Lung (tissue), 11 donors: ENCODE measurements at regions not wholly inside any gene's neighbourhood (a gene's known extent, or its start where the extent isn't known, plus 50 kb on each side); places are given as distances from the start of the nearest gene placed in this dataset.
A peak's percentile ranks its signal among the peaks of the same experiment; 100 is the strongest.

ENCODE experiments used
- ATAC-seq: fragments of 200-7000 bp; cut with Tn5 transposase; one replicate; pipeline ENCODE4 v1.9.1; 2020; ENCODE audit warnings: moderate number of reproducible peaks; ENCODE audit not compliant: insufficient read depth, low FRiP score
- DNase-seq, 3 donors: peaks; one replicate each; pipeline ENCODE4 v3.0.0-alpha.2; 2013 to 2017
- H3K27ac ChIP-seq, 2 donors: one replicate each; pipeline ENCODE4 v1.5.1; 2013; ENCODE audit warnings: mild to moderate bottlenecking in 2 of 2, moderate library complexity in 2 of 2, control low read depth in 1 of 2, inconsistent platforms in 1 of 2, low read depth in 1 of 2, low read length in 1 of 2
- H3K27me3 ChIP-seq, 3 donors: one replicate each; pipeline ENCODE4 v1.5.1; 2013; ENCODE audit warnings: low read length in 2 of 3; ENCODE audit not compliant: control insufficient read depth in 3 of 3, insufficient read depth in 3 of 3
- H3K36me3 ChIP-seq, 4 donors: one replicate each; pipeline ENCODE4 v1.5.1; 2013; ENCODE audit warnings: low read length in 4 of 4, mild to moderate bottlenecking in 1 of 4, moderate library complexity in 1 of 4; ENCODE audit not compliant: control insufficient read depth in 4 of 4, insufficient read depth in 4 of 4
- H3K4me1 ChIP-seq, 5 donors: one replicate each; pipeline ENCODE4 v1.5.1; 2013; ENCODE audit warnings: low read length in 5 of 5, mild to moderate bottlenecking in 2 of 5, moderate library complexity in 1 of 5; ENCODE audit not compliant: control insufficient read depth in 5 of 5, insufficient read depth in 5 of 5
- H3K4me3 ChIP-seq: one replicate; pipeline ENCODE4 v1.5.1; 2013; ENCODE audit warnings: mild to moderate bottlenecking, control low read depth, moderate library complexity
- H3K9ac ChIP-seq, 2 donors: one replicate each; pipeline ENCODE4 v1.5.1; 2013; ENCODE audit warnings: low read length in 2 of 2, control low read depth in 1 of 2; ENCODE audit not compliant: insufficient read depth in 1 of 2
- H3K9me3 ChIP-seq, 4 donors: one replicate each; pipeline ENCODE4 v1.5.1; 2013; ENCODE audit warnings: low read length in 3 of 4, mild to moderate bottlenecking in 1 of 4, moderate library complexity in 1 of 4; ENCODE audit not compliant: control insufficient read depth in 4 of 4, insufficient read depth in 3 of 4
- CTCF ChIP-seq: IDR thresholded peaks from 2 replicates; pipeline ENCODE4 v1.5.1; 2012; ENCODE audit warnings: mild to moderate bottlenecking; ENCODE audit errors: control extremely low read depth, extremely low read depth
- WGBS, 2 donors: extraction: QIAGEN DNeasy Blood & Tissue Kit; methylation state at CpG; one replicate each; pipeline ENCODE4 v1.1.7; 2013; 5-methylcytosine and 5-hydroxymethylcytosine counted together
- donor health status: control.
- donor health status: control.
- donor health status: Bipolar disorder and iron deficiency.
- donor health status: healthy.
- donor health status: DM: yes; HTN: yes; CAD: no.

GRCh38 chr6:77383026-77383425 is 80.3 kb downstream of the HTR1B start:
- Histone ChIP-seq H3K9ac (no peak overlapping the region), H3K4me3 (no peak overlapping the region), H3K36me3 (no peaks in the 10 kb centered on the region), H3K4me1 (no peaks in the 10 kb centered on the region), H3K9me3 (no peaks in the 10 kb centered on the region), H3K27me3 (no peaks in the 10 kb centered on the region), H3K27ac (no peak overlapping the region)
- 58 to 73% methylated on average over 2 of the region's 2 CpGs for WGBS, 2 donors
- ATAC-seq (no peak), DNase-seq (no peak)
- no peak for TF ChIP-seq CTCF

GRCh38 chr6:77373955-77374354 is 89.3 kb downstream of the HTR1B start:
- Histone ChIP-seq H3K27me3 (no peaks in the 10 kb centered on the region), H3K9ac (no peak overlapping the region), H3K36me3 (no peaks in the 10 kb centered on the region), H3K27ac (no peak overlapping the region), H3K4me1 (peaks cover 0 to 3% (median 0%) of the 10 kb centered on the region in 5 donors), H3K4me3 (no peak overlapping the region), H3K9me3 (no peaks in the 10 kb centered on the region)
- DNase-seq: peak in 1 of 3 donors; percentile 0
- no peak for TF ChIP-seq CTCF
- ATAC-seq: no peak
- 29 to 38% methylated on average over 3 of the region's 3 CpGs for WGBS, 2 donors

GRCh38 chr6:77371748-77372147 is 91.5 kb downstream of the HTR1B start:
- Histone ChIP-seq H3K4me3 (no peak overlapping the region), H3K4me1 (peaks cover 0 to 3% (median 0%) of the 10 kb centered on the region in 5 donors), H3K9ac (no peak overlapping the region), H3K27me3 (no peaks in the 10 kb centered on the region), H3K36me3 (no peaks in the 10 kb centered on the region), H3K9me3 (no peaks in the 10 kb centered on the region), H3K27ac (no peak overlapping the region)
- ATAC-seq (no peak), DNase-seq (no peak)
- no peak for TF ChIP-seq CTCF
- 60 to 63% methylated on average over 5 of the region's 5 CpGs for WGBS, 2 donors

GRCh38 chr6:77368660-77369313 is 94.5 kb downstream of the HTR1B start:
- no peaks in the 10 kb centered on the region for H3K9me3 ChIP-seq
- WGBS, 2 donors: 32 to 45% methylated on average over 20 of the region's 20 CpGs
- H3K4me3 ChIP-seq: peak overlapping the region; percentile 37
- H3K9ac ChIP-seq: no peak overlapping the region
- no peaks in the 10 kb centered on the region for H3K36me3 ChIP-seq
- no peak for TF ChIP-seq CTCF
- H3K27me3 ChIP-seq: no peaks in the 10 kb centered on the region
- H3K27ac ChIP-seq: peak overlapping the region in 1 of 2 donors; percentile 43
- peaks cover 0 to 3% (median 0%) of the 10 kb centered on the region in 5 donors for H3K4me1 ChIP-seq
- DNase-seq: peak; percentile 14 to 18 (median 15)
- ATAC-seq: peak; percentile 54
